PC-3 (cell line): ENCODE measurements at regions not wholly inside any gene's neighbourhood (a gene's known extent, or its start where the extent isn't known, plus 50 kb on each side); places are given as distances from the start of the nearest gene placed in this dataset.

Experiments
- ATAC-seq: fragments of 200-7000 bp; cut with Tn5 transposase; 2 replicates; pipeline ENCODE4 v1.9.1; 2020; ENCODE audit warnings: mild to moderate bottlenecking, moderate library complexity
- BruUV-seq: library from RNA; stranded (reverse); fragments of 400-500 nt; replicated peaks from 2 replicates; lab custom pipeline; 2021; lab: Mats Ljungman, UMichigan
- CTCF ChIA-PET: fragments of 300-600 bp; sonication (Branson Sonifier 250); formaldehyde crosslinking; loops from one replicate; lab custom pipeline; 2022; ENCODE audit warnings: antibody characterized with exemption; lab: Charles Lee
- POLR2A ChIA-PET: fragments of 300-600 bp; sonication (Branson Sonifier 250); formaldehyde crosslinking; loops from one replicate; lab custom pipeline; 2022; ENCODE audit warnings: antibody characterized with exemption; ENCODE audit not compliant: unreplicated experiment; lab: Charles Lee
- DNase-seq: peaks from one replicate; pipeline ENCODE4 v3.0.0-alpha.2; 2015
- H2AFZ ChIP-seq: fragments of 300-600 bp; sonication (generic); 2 replicates; pipeline ENCODE4 v1.6.0; 2016; ENCODE audit warnings: antibody characterized with exemption, low read length
- H3F3A ChIP-seq: fragments of 300-600 bp; sonication (generic); one replicate; pipeline ENCODE4 v1.6.0; 2017; ENCODE audit warnings: antibody characterized with exemption, low read length, control low read depth, mild to moderate bottlenecking; ENCODE audit not compliant: unreplicated experiment
- H3K27ac ChIP-seq: fragments of 300-600 bp; sonication (generic); 2 replicates; pipeline ENCODE4 v1.5.1; 2016; ENCODE audit warnings: mild to moderate bottlenecking, low read length
- H3K27me3 ChIP-seq: fragments of 300-600 bp; sonication (generic); 2 replicates; pipeline ENCODE4 v1.6.1; 2016; ENCODE audit warnings: low read length, mixed read lengths
- H3K36me3 ChIP-seq: fragments of 300-600 bp; sonication (generic); 2 replicates; pipeline ENCODE4 v1.6.1; 2016; ENCODE audit warnings: low read depth, mixed run types, low read length, mixed read lengths
- H3K4me1 ChIP-seq: fragments of 300-600 bp; sonication (generic); 2 replicates; pipeline ENCODE4 v1.5.1; 2016; ENCODE audit warnings: low read length; ENCODE audit not compliant: insufficient read depth
- H3K4me2 ChIP-seq: fragments of 300-600 bp; sonication (generic); 2 replicates; pipeline ENCODE4 v1.6.0; 2016; ENCODE audit warnings: low read length
- H3K4me3 ChIP-seq: fragments of 300-600 bp; sonication (generic); 2 replicates; pipeline ENCODE4 v1.5.1; 2016; ENCODE audit warnings: mild to moderate bottlenecking, low read length, mixed read lengths
- H3K79me2 ChIP-seq: fragments of 300-600 bp; sonication (generic); 2 replicates; pipeline ENCODE4 v1.6.1; 2017; ENCODE audit warnings: low read length, mixed read lengths
- H3K9ac ChIP-seq: fragments of 300-600 bp; sonication (generic); 2 replicates; pipeline ENCODE4 v1.6.0; 2016; ENCODE audit warnings: mild to moderate bottlenecking, low read length
- H3K9me2 ChIP-seq: fragments of 300-600 bp; sonication (generic); replicated peaks from 2 replicates; pipeline ENCODE4 v1.6.1; 2016; ENCODE audit warnings: mixed run types, low read length, mixed read lengths
- H3K9me3 ChIP-seq: fragments of 300-600 bp; sonication (generic); 2 replicates; pipeline ENCODE4 v1.6.1; 2016; ENCODE audit warnings: low read length, mixed read lengths
- H4K20me1 ChIP-seq: fragments of 300-600 bp; sonication (generic); 2 replicates; pipeline ENCODE4 v1.6.1; 2016; ENCODE audit warnings: low read length, mixed read lengths
- CTCF ChIP-seq: fragments of 300-600 bp; sonication (generic); conservative IDR thresholded peaks from 2 replicates; pipeline ENCODE4 v1.5.1; 2017; ENCODE audit warnings: antibody characterized with exemption, low read depth, mild to moderate bottlenecking, low read length
- EZH2 ChIP-seq: fragments of 300-600 bp; sonication (generic); IDR thresholded peaks from one replicate; pipeline ENCODE4 v1.6.1; 2017; ENCODE audit warnings: antibody characterized with exemption, mild to moderate bottlenecking, low read length; ENCODE audit not compliant: unreplicated experiment
- EZH2phosphoT487 ChIP-seq: fragments of 300-600 bp; sonication (generic); IDR thresholded peaks from 2 replicates; pipeline ENCODE4 v1.6.1; 2018; ENCODE audit warnings: mild to moderate bottlenecking, antibody characterized with exemption, low read length, borderline replicate concordance
- intact Hi-C: fragments of 100-400 bp; cut with micrococcal nuclease; formaldehyde crosslinking; loops from 2 replicates; pipeline ENCODE4 v1.9.0; 2023

GRCh38 chr12:116473416-116473815 is 85.8 kb upstream of the MAP1LC3B2 start:
- Histone ChIP-seq H4K20me1 (no peaks in the 10 kb centered on the region), H3K79me2 (no peaks in the 10 kb centered on the region), H3K4me3 (no peak overlapping the region), H3K36me3 (no peaks in the 10 kb centered on the region), H3K27me3 (no peaks in the 10 kb centered on the region), H3F3A (no peaks in the 10 kb centered on the region), H3K4me1 (no peaks in the 10 kb centered on the region), H3K9me2 (no peaks in the 10 kb centered on the region), H3K9me3 (no peaks in the 10 kb centered on the region), H3K9ac (no peak overlapping the region), H2AFZ (no peak overlapping the region), H3K27ac (no peak overlapping the region), H3K4me2 (no peak overlapping the region)
- TF ChIP-seq EZH2phosphoT487: no peak
- no peak for TF ChIP-seq EZH2
- no peak for TF ChIP-seq CTCF
- no peak for DNase-seq
- ChIA-PET POLR2A (no interaction called here), CTCF (no interaction called here)
- intact Hi-C loops: no loop called here
- no TSS peak for BruUV-seq
- ATAC-seq: no peak

- DNase-seq (no peak), ATAC-seq (no peak)
- no peak overlapping the region for H3K4me2 ChIP-seq
- no peaks in the 10 kb centered on the region for H3F3A ChIP-seq
- intact Hi-C loops: no loop called here
- H2AFZ ChIP-seq: no peak overlapping the region
- no peaks in the 10 kb centered on the region for H3K9me3 ChIP-seq
- TF ChIP-seq CTCF (no peak), EZH2phosphoT487 (no peak), EZH2 (no peak)
- no peaks in the 10 kb centered on the region for H4K20me1 ChIP-seq
- H3K36me3 ChIP-seq: no peaks in the 10 kb centered on the region
- no peaks in the 10 kb centered on the region for H3K4me1 ChIP-seq
- BruUV-seq: no TSS peak
- ChIA-PET CTCF (no interaction called here), POLR2A (interaction anchor here (0.7 kb wide), 1 partner anchor 11 kb away, joined by 3 read pairs; no protein-coding TSS in a partner anchor)
- no peaks in the 10 kb centered on the region for H3K79me2 ChIP-seq
- no peak overlapping the region for H3K4me3 ChIP-seq
- H3K27ac ChIP-seq: no peak overlapping the region
- no peak overlapping the region for H3K9ac ChIP-seq
- H3K27me3 ChIP-seq: no peaks in the 10 kb centered on the region
- H3K9me2 ChIP-seq: no peaks in the 10 kb centered on the region
Observed at GRCh38 chr12:116474331-116474730, 84.8 kb upstream of the MAP1LC3B2 start.

- Histone ChIP-seq H3K79me2 (no peaks in the 10 kb centered on the region), H3K27ac (no peak overlapping the region), H3K4me2 (no peak overlapping the region), H3K36me3 (no peaks in the 10 kb centered on the region), H3K4me3 (no peak overlapping the region), H3K27me3 (no peaks in the 10 kb centered on the region), H3K9me3 (no peaks in the 10 kb centered on the region), H3K4me1 (no peaks in the 10 kb centered on the region), H3F3A (no peaks in the 10 kb centered on the region), H3K9me2 (no peaks in the 10 kb centered on the region), H3K9ac (no peak overlapping the region), H2AFZ (no peak overlapping the region), H4K20me1 (no peaks in the 10 kb centered on the region)
- CTCF ChIA-PET: no interaction called here
- no TSS peak for BruUV-seq
- DNase-seq (no peak), ATAC-seq (no peak)
- TF ChIP-seq CTCF (no peak), EZH2phosphoT487 (no peak), EZH2 (no peak)
- POLR2A ChIA-PET: no interaction called here
- intact Hi-C loops: no loop called here
Observed at GRCh38 chr12:116474899-116475298, 84.3 kb upstream of the MAP1LC3B2 start.
